Mesothelial cell of epicardium (in vitro differentiated cells): ENCODE measurements at regions not wholly inside any gene's neighbourhood (a gene's known extent, or its start where the extent isn't known, plus 50 kb on each side); places are given as distances from the start of the nearest gene placed in this dataset.

ENCODE experiments used
- DNase-seq, 2 experiments: peaks; one replicate each; pipeline ENCODE4 v3.0.0; 2021; ENCODE audit warnings: low spot score in 2 of 2; ENCODE audit not compliant: unreplicated experiment in 2 of 2
- H3K27ac Mint-ChIP-seq: 2 replicates; pipeline ENCODE4 v1.8.0; 2021; ENCODE audit warnings: mixed read lengths
- H3K27me3 Mint-ChIP-seq: 2 replicates; pipeline ENCODE4 v1.8.0; 2021; ENCODE audit warnings: low read depth, mixed read lengths
- H3K36me3 Mint-ChIP-seq: 2 replicates; pipeline ENCODE4 v1.8.0; 2021; ENCODE audit warnings: mixed read lengths
- H3K4me1 Mint-ChIP-seq: 2 replicates; pipeline ENCODE4 v1.8.0; 2021; ENCODE audit warnings: mixed read lengths
- H3K4me3 Mint-ChIP-seq: 2 replicates; pipeline ENCODE4 v1.8.0; 2021; ENCODE audit warnings: mild to moderate bottlenecking, moderate library complexity, mixed read lengths
- H3K9me3 Mint-ChIP-seq: 2 replicates; pipeline ENCODE4 v1.8.0; 2021; ENCODE audit warnings: mixed read lengths
- CTCF ChIP-seq: fragments of 200-600 bp; sonication (generic); IDR thresholded peaks from one replicate; pipeline ENCODE4 v1.5.0; 2021; ENCODE audit warnings: antibody characterized with exemption; ENCODE audit not compliant: unreplicated experiment

- no peak for TF ChIP-seq CTCF
- Mint-ChIP-seq H3K36me3 (no peaks in the 10 kb centered on the region), H3K27ac (no peak overlapping the region), H3K4me3 (no peak overlapping the region), H3K4me1 (no peaks in the 10 kb centered on the region), H3K9me3 (peaks cover 8% of the 10 kb centered on the region), H3K27me3 (peaks cover 2% of the 10 kb centered on the region)
- no peak for DNase-seq
Measured at GRCh38 chr16:52229471-52229870, 317.5 kb downstream of the TOX3 start.

GRCh38 chr16:52227851-52228250 lies 319.1 kb downstream of the TOX3 start:
- H3K4me1 Mint-ChIP-seq, result no peaks in the 10 kb centered on the region
- H3K27me3 Mint-ChIP-seq, result no peaks in the 10 kb centered on the region

GRCh38 chr16:52212841-52213240 lies 334.1 kb downstream of the TOX3 start:
- Mint-ChIP-seq H3K9me3 (peaks cover 10% of the 10 kb centered on the region), H3K36me3 (no peaks in the 10 kb centered on the region), H3K27me3 (peaks cover 34% of the 10 kb centered on the region), H3K4me1 (peaks cover 4% of the 10 kb centered on the region), H3K4me3 (no peak overlapping the region), H3K27ac (no peak overlapping the region)
- TF ChIP-seq CTCF, result no peak
- DNase-seq, result no peak

More at GRCh38 chr16:52227851-52228250, 319.1 kb downstream of the TOX3 start:
- H3K36me3 Mint-ChIP-seq, result no peaks in the 10 kb centered on the region
- DNase-seq, result no peak
- TF ChIP-seq CTCF, result no peak
- H3K4me3 Mint-ChIP-seq, result no peak overlapping the region
- H3K27ac Mint-ChIP-seq, result no peak overlapping the region
- H3K9me3 Mint-ChIP-seq, result peaks cover 11% of the 10 kb centered on the region

- Mint-ChIP-seq H3K27ac (no peak overlapping the region), H3K4me3 (no peak overlapping the region), H3K27me3 (peaks cover 33% of the 10 kb centered on the region)
Measured at GRCh38 chr16:52209227-52209626, 337.7 kb downstream of the TOX3 start.

GRCh38 chr16:52203096-52203495 lies 343.8 kb downstream of the TOX3 start:
- Mint-ChIP-seq H3K27ac (no peak overlapping the region), H3K27me3 (peaks cover 6% of the 10 kb centered on the region), H3K4me3 (no peak overlapping the region), H3K36me3 (no peaks in the 10 kb centered on the region), H3K9me3 (no peaks in the 10 kb centered on the region), H3K4me1 (no peaks in the 10 kb centered on the region)
- no peak for DNase-seq
- no peak for TF ChIP-seq CTCF

More at GRCh38 chr16:52209227-52209626, 337.7 kb downstream of the TOX3 start:
- TF ChIP-seq CTCF, result no peak
- Mint-ChIP-seq H3K36me3 (no peaks in the 10 kb centered on the region), H3K4me1 (peaks cover 4% of the 10 kb centered on the region), H3K9me3 (no peaks in the 10 kb centered on the region)
- no peak for DNase-seq

GRCh38 chr16:52193441-52193840 lies 353.5 kb downstream of the TOX3 start:
- Mint-ChIP-seq H3K36me3 (no peaks in the 10 kb centered on the region), H3K4me3 (no peak overlapping the region), H3K27me3 (peaks cover 48% of the 10 kb centered on the region), H3K27ac (no peak overlapping the region), H3K4me1 (no peaks in the 10 kb centered on the region), H3K9me3 (no peaks in the 10 kb centered on the region)
- no peak for TF ChIP-seq CTCF
- DNase-seq, result no peak
